ENCODE measurements at regions not wholly inside any gene's neighbourhood (a gene's known extent, or its start where the extent isn't known, plus 50 kb on each side); places are given as distances from the start of the nearest gene placed in this dataset.
A peak's percentile ranks its signal among the peaks of the same experiment; 100 is the strongest.

GRCh38 chr2:57479981-57480380 is 566.6 kb upstream of the VRK2 start:
- 10% methylated on average over 1 of the region's 1 CpG for WGBS (ENCODE audit: low lambda C conversion rate)
- Histone ChIP-seq H3K4me2 (no peak overlapping the region), H3K27ac (ENCODE audit: low read depth in 2 of 2, low read length in 1 of 2) (no peak overlapping the region), H2AFZ (ENCODE audit: low read depth) (peak overlapping the region; percentile 42; the same call in 1 of the 2 replicates), H3K9ac (no peak overlapping the region), H3K9me3 (peaks cover under 1% of the 10 kb centered on the region; the same call in 1 of the 2 replicates), H3K36me3 (replicated peaks in 1 of 2; ENCODE audit: control insufficient read depth in 1 of 2, insufficient read depth in 2 of 2, low read length in 1 of 2) (no peaks in the 10 kb centered on the region), H3K27me3 (ENCODE audit: insufficient read depth) (no peaks in the 10 kb centered on the region), H3K4me1 (ENCODE audit: control insufficient read depth in 1 of 2, insufficient read depth in 2 of 2, low read depth in 1 of 2, low read length in 1 of 2) (no peaks in the 10 kb centered on the region), H3K4me3 (ENCODE audit: low read depth in 2 of 2, low read length in 1 of 2) (no peak overlapping the region), H4K20me1 (ENCODE audit: insufficient read depth) (no peaks in the 10 kb centered on the region), H3K79me2 (ENCODE audit: insufficient read depth) (no peaks in the 10 kb centered on the region), H3K9me2 (0 out of 2 replicates have a peak, but pooled peaks cover 2% of the 10 kb centered on the region), H3F3A (replicated peaks; ENCODE audit: insufficient read depth) (no peaks in the 10 kb centered on the region)
- POLR2A ChIA-PET, result no interaction called here
- CTCF ChIA-PET, result interaction anchor here (0.9 to 3.5 kb wide), 2 partner anchors 17 to 1296 kb away, joined by 3 to 15 read pairs; partner anchors contain the start of gene CCDC85A
- no peak for DNase-seq
- no peak for TF ChIP-seq YY1 (IDR thresholded peaks at IDR 0.05; ENCODE audit: low read depth)
- TF ChIP-seq RXRA (IDR thresholded peaks at IDR 0.05; ENCODE audit: borderline replicate concordance, low read depth), result no peak
- no peak for TF ChIP-seq MXI1 (IDR thresholded peaks at IDR 0.05; ENCODE audit: low read depth, low read length)
- TF ChIP-seq FOSL2 (IDR thresholded peaks at IDR 0.05; ENCODE audit: borderline replicate concordance, low read depth), result no peak

GRCh38 chr2:57488061-57488460 is 558.5 kb upstream of the VRK2 start:
- Histone ChIP-seq H3K4me2 (no peak overlapping the region), H3K9me2 (0 out of 2 replicates have a peak, but pooled peaks cover 2% of the 10 kb centered on the region), H3K9ac (no peak overlapping the region), H4K20me1 (ENCODE audit: insufficient read depth) (no peaks in the 10 kb centered on the region), H3K27ac (ENCODE audit: low read depth in 2 of 2, low read length in 1 of 2) (peak overlapping the region in 1 of 2 experiments; percentile 43; a peak in 1 of 4 replicates), H3K9me3 (peaks cover 7% of the 10 kb centered on the region; the same call in 1 of the 2 replicates), H3K4me1 (ENCODE audit: control insufficient read depth in 1 of 2, insufficient read depth in 2 of 2, low read depth in 1 of 2, low read length in 1 of 2) (no peaks in the 10 kb centered on the region), H3K4me3 (ENCODE audit: low read depth in 2 of 2, low read length in 1 of 2) (no peak overlapping the region), H3F3A (replicated peaks; ENCODE audit: insufficient read depth) (no peaks in the 10 kb centered on the region), H2AFZ (ENCODE audit: low read depth) (no peak overlapping the region), H3K27me3 (ENCODE audit: insufficient read depth) (no peaks in the 10 kb centered on the region), H3K79me2 (ENCODE audit: insufficient read depth) (no peaks in the 10 kb centered on the region), H3K36me3 (replicated peaks in 1 of 2; ENCODE audit: control insufficient read depth in 1 of 2, insufficient read depth in 2 of 2, low read length in 1 of 2) (no peaks in the 10 kb centered on the region)
- ChIA-PET POLR2A (no interaction called here), CTCF (interaction anchor here (1.9 kb wide), 1 partner anchor 10 kb away, joined by 11 read pairs; no protein-coding TSS in a partner anchor)
- TF ChIP-seq ELF1 (IDR thresholded peaks at IDR 0.05) (no peak), RAD21 (IDR thresholded peaks at IDR 0.05; ENCODE audit: low read length) (no peak), USF2 (IDR thresholded peaks at IDR 0.05; ENCODE audit: borderline replicate concordance, low read depth, low read length) (no peak), GATA2 (CRISPR knock-in tag; IDR thresholded peaks at IDR 0.05) (no peak), CTCF (IDR thresholded peaks at IDR 0.05) (no peak), RFX5 (IDR thresholded peaks at IDR 0.05; ENCODE audit: low read length) (no peak), PBX3 (IDR thresholded peaks at IDR 0.05) (no peak), ZBTB33 (IDR thresholded peaks at IDR 0.05; ENCODE audit: borderline replicate concordance, low read depth) (no peak), TEAD4 (IDR thresholded peaks at IDR 0.05; ENCODE audit: borderline replicate concordance, insufficient read depth) (no peak), IRF3 (IDR thresholded peaks at IDR 0.05; ENCODE audit: low read depth, low read length) (no peak), FOSL2 (IDR thresholded peaks at IDR 0.05; ENCODE audit: borderline replicate concordance, low read depth) (no peak), MEF2A (IDR thresholded peaks at IDR 0.05; ENCODE audit: borderline replicate concordance, low read depth) (no peak)
- no peak for DNase-seq
